IMR-90 (cell line): ENCODE measurements at regions not wholly inside any gene's neighbourhood (a gene's known extent, or its start where the extent isn't known, plus 50 kb on each side); places are given as distances from the start of the nearest gene placed in this dataset.

Experiments used
- ATAC-seq: fragments of 200-7000 bp; cut with Tn5 transposase; 2 replicates; pipeline ENCODE4 v1.9.1; 2020; ENCODE audit warnings: low read depth, mild to moderate bottlenecking, moderate library complexity
- BruUV-seq: library from RNA; stranded (reverse); fragments of 400-500 nt; replicated peaks from 2 replicates; lab custom pipeline; 2021; lab: Mats Ljungman, UMichigan
- CTCF ChIA-PET: fragments of 300-600 bp; formaldehyde crosslinking; extraction: SDS; loops from one replicate; lab custom pipeline; 2021; ENCODE audit warnings: antibody characterized with exemption; lab: Yijun Ruan, JAX
- POLR2A ChIA-PET: fragments of 300-600 bp; sonication (Branson Sonifier 250); formaldehyde crosslinking; loops from one replicate; lab custom pipeline; 2022; ENCODE audit warnings: antibody characterized with exemption; ENCODE audit not compliant: unreplicated experiment; lab: Charles Lee
- DNase-seq: peaks from one replicate; pipeline ENCODE4 v3.0.0; 2013
- H2AFZ ChIP-seq: replicated peaks from 2 replicates; pipeline ENCODE3; 2013; ENCODE audit warnings: low read length, mild to moderate bottlenecking; ENCODE audit not compliant: poor library complexity
- H2AK5ac ChIP-seq: 2 replicates; pipeline ENCODE4 v1.6.1; 2013; ENCODE audit warnings: low read depth, low read length, inconsistent platforms
- H2AK9ac ChIP-seq: replicated peaks from 2 replicates; pipeline ENCODE3; 2013; ENCODE audit warnings: mild to moderate bottlenecking, low read depth, low read length, moderate library complexity; ENCODE audit not compliant: poor library complexity
- H2BK120ac ChIP-seq: 2 replicates; pipeline ENCODE4 v1.6.1; 2013; ENCODE audit warnings: low read depth, low read length, inconsistent platforms
- H2BK15ac ChIP-seq: 3 replicates; pipeline ENCODE4 v1.6.1; 2013; ENCODE audit warnings: low read depth, low read length, inconsistent platforms
- H2BK20ac ChIP-seq: 2 replicates; pipeline ENCODE4 v1.6.1; 2013; ENCODE audit warnings: low read depth, mild to moderate bottlenecking, inconsistent platforms, low read length, moderate library complexity
- H2BK5ac ChIP-seq: 2 replicates; pipeline ENCODE4 v1.6.1; 2013; ENCODE audit warnings: mild to moderate bottlenecking, low read depth, low read length, inconsistent platforms; ENCODE audit not compliant: poor library complexity, severe bottlenecking
- H3K14ac ChIP-seq: replicated peaks from 2 replicates; pipeline ENCODE4 v1.6.1; 2013; ENCODE audit warnings: low read depth, low read length, inconsistent platforms
- H3K18ac ChIP-seq: 2 replicates; pipeline ENCODE4 v1.6.1; 2013; ENCODE audit warnings: low read depth, low read length, control low read depth
- H3K23ac ChIP-seq: 2 replicates; pipeline ENCODE4 v1.6.1; 2013; ENCODE audit warnings: low read depth, low read length, inconsistent platforms
- H3K27ac ChIP-seq: 2 replicates; pipeline ENCODE4 v1.5.1; 2013; ENCODE audit warnings: mild to moderate bottlenecking, control low read depth, low read length; ENCODE audit not compliant: insufficient read depth
- H3K27me3 ChIP-seq: 2 replicates; pipeline ENCODE4 v1.6.1; 2013; ENCODE audit warnings: low read length; ENCODE audit not compliant: control insufficient read depth, insufficient read depth
- H3K36me3 ChIP-seq: 2 replicates; pipeline ENCODE4 v1.6.1; 2013; ENCODE audit warnings: low read length, mixed read lengths; ENCODE audit not compliant: control insufficient read depth, insufficient read depth
- H3K4ac ChIP-seq: 2 replicates; pipeline ENCODE4 v1.6.1; 2013; ENCODE audit warnings: low read depth, low read length, inconsistent platforms
- H3K4me1 ChIP-seq: 2 replicates; pipeline ENCODE4 v1.6.1; 2013; ENCODE audit warnings: low read length, mixed read lengths; ENCODE audit not compliant: control insufficient read depth, insufficient read depth
- H3K4me2 ChIP-seq: 2 replicates; pipeline ENCODE4 v1.6.1; 2013; ENCODE audit warnings: low read depth, mild to moderate bottlenecking, control low read depth, low read length, moderate library complexity
- H3K4me3 ChIP-seq: 2 replicates; pipeline ENCODE4 v1.5.1; 2013; ENCODE audit warnings: low read depth, mild to moderate bottlenecking, control low read depth, low read length, moderate library complexity; ENCODE audit not compliant: insufficient read depth
- H3K56ac ChIP-seq: 2 replicates; pipeline ENCODE4 v1.6.1; 2013; ENCODE audit warnings: low read length, inconsistent platforms; ENCODE audit not compliant: insufficient read depth; ENCODE audit errors: extremely low read depth
- H3K79me1 ChIP-seq, 2 experiments: 2 replicates each; pipeline ENCODE4 v1.6.1; 2013; ENCODE audit warnings: low read length in 2 of 2, inconsistent platforms in 1 of 2, low read depth in 1 of 2
- H3K9ac ChIP-seq: 2 replicates; pipeline ENCODE4 v1.6.1; 2013; ENCODE audit warnings: low read depth, low read length, control low read depth
- H3K9me1 ChIP-seq: 2 replicates; pipeline ENCODE4 v1.6.1; 2013; ENCODE audit warnings: low read length, inconsistent platforms; ENCODE audit not compliant: insufficient read depth
- H3K9me3 ChIP-seq: 2 replicates; pipeline ENCODE4 v1.6.1; 2013; ENCODE audit warnings: low read length; ENCODE audit not compliant: control insufficient read depth, insufficient read depth
- H4K20me1 ChIP-seq: 2 replicates; pipeline ENCODE4 v1.6.1; 2013; ENCODE audit warnings: low read length, inconsistent platforms; ENCODE audit not compliant: insufficient read depth
- H4K5ac ChIP-seq: 2 replicates; pipeline ENCODE4 v1.6.1; 2013; ENCODE audit warnings: mild to moderate bottlenecking, low read depth, low read length, control low read depth
- H4K8ac ChIP-seq, 2 experiments: 2 replicates each; pipeline ENCODE4 v1.6.1; 2013; ENCODE audit warnings: low read depth in 2 of 2, low read length in 2 of 2, control low read depth in 1 of 2, inconsistent platforms in 1 of 2
- H4K91ac ChIP-seq: 2 replicates; pipeline ENCODE4 v1.6.1; 2013; ENCODE audit warnings: low read depth, low read length, inconsistent platforms; ENCODE audit not compliant: insufficient read depth
- BHLHE40 ChIP-seq: fragments of 150-350 bp; IDR thresholded peaks from 2 replicates; pipeline ENCODE4 v1.6.1; 2016; ENCODE audit warnings: mild to moderate bottlenecking, low read depth, low read length
- CEBPB ChIP-seq: IDR thresholded peaks from 2 replicates; pipeline ENCODE4 v1.6.1; 2012; ENCODE audit warnings: low read depth, low read length, improper control_type of control experiment
- FOS ChIP-seq: fragments of 150-350 bp; IDR thresholded peaks from 2 replicates; pipeline ENCODE4 v1.6.1; 2016; ENCODE audit warnings: low read depth, low read length
- MAFK ChIP-seq: IDR thresholded peaks from 2 replicates; pipeline ENCODE4 v1.6.1; 2012; ENCODE audit warnings: low read depth, low read length, improper control_type of control experiment
- NFE2L2 ChIP-seq: fragments of 150-350 bp; IDR thresholded peaks from 2 replicates; pipeline ENCODE4 v1.6.1; 2016; ENCODE audit warnings: low read depth, mild to moderate bottlenecking, low read length
- POLR2A ChIP-seq: IDR thresholded peaks from 2 replicates; pipeline ENCODE4 v1.6.1; 2012; ENCODE audit warnings: mild to moderate bottlenecking, low read depth, low read length
- RAD21 ChIP-seq: IDR thresholded peaks from 2 replicates; pipeline ENCODE4 v1.6.1; 2012; ENCODE audit warnings: low read length, improper control_type of control experiment
- RCOR1 ChIP-seq: IDR thresholded peaks from 2 replicates; pipeline ENCODE4 v1.6.1; 2012; ENCODE audit warnings: mild to moderate bottlenecking, low read length, improper control_type of control experiment; ENCODE audit not compliant: insufficient replicate concordance
- RFX5 ChIP-seq: IDR thresholded peaks from 2 replicates; pipeline ENCODE4 v1.8.0; 2012; ENCODE audit warnings: low read depth, mild to moderate bottlenecking, low read length, moderate library complexity
- SMC3 ChIP-seq: fragments of 150-350 bp; IDR thresholded peaks from 2 replicates; pipeline ENCODE4 v1.6.1; 2016; ENCODE audit warnings: low read depth, mild to moderate bottlenecking, antibody characterized with exemption, low read length, moderate library complexity
- WGBS, 2 experiments: methylation state at CpG; one replicate each; pipeline versions ENCODE4 v1.1.5 to v1.1.7; 2013; ENCODE audit warnings: missing lambda C conversion rate in 2 of 2; ENCODE audit not compliant: insufficient read length in 1 of 2; ENCODE audit errors: extremely low coverage in 2 of 2; 5-methylcytosine and 5-hydroxymethylcytosine counted together
- dilution Hi-C: fragments of 300-500 bp; cut with HindIII; formaldehyde crosslinking; loops from one replicate; pipeline ENCODE4 v1.14.3; 2018; ENCODE audit warnings: low sequenced_read_pairs; ENCODE audit not compliant: unreplicated experiment
- in situ Hi-C: fragments of 300-500 bp; cut with MboI; formaldehyde crosslinking; loops from 3 replicates; pipeline ENCODE4 v1.14.3; 2019; ENCODE audit warnings: low sequenced_read_pairs, inconsistent platforms, mixed read lengths
- intact Hi-C: fragments of 100-400 bp; cut with micrococcal nuclease; formaldehyde crosslinking; loops from 2 replicates; pipeline ENCODE4 v1.10.0; 2022
- TF ChIP-seq, protein P1 (sequence below): fragments of 150-350 bp; IDR thresholded peaks from 2 replicates; pipeline ENCODE4 v1.6.1; 2017; ENCODE audit warnings: mild to moderate bottlenecking, antibody characterized with exemption, low read length, low read depth
- TF ChIP-seq, protein P2 (sequence below): fragments of 150-350 bp; IDR thresholded peaks from 2 replicates; pipeline ENCODE4 v1.6.1; 2016; ENCODE audit warnings: low read depth, mild to moderate bottlenecking, low read length, moderate library complexity, borderline replicate concordance
- TF ChIP-seq, protein P3 (sequence below): conservative IDR thresholded peaks from 2 replicates; pipeline ENCODE4 v1.5.1; 2012; ENCODE audit warnings: mild to moderate bottlenecking, low read depth, low read length, improper control_type of control experiment

DNA sequence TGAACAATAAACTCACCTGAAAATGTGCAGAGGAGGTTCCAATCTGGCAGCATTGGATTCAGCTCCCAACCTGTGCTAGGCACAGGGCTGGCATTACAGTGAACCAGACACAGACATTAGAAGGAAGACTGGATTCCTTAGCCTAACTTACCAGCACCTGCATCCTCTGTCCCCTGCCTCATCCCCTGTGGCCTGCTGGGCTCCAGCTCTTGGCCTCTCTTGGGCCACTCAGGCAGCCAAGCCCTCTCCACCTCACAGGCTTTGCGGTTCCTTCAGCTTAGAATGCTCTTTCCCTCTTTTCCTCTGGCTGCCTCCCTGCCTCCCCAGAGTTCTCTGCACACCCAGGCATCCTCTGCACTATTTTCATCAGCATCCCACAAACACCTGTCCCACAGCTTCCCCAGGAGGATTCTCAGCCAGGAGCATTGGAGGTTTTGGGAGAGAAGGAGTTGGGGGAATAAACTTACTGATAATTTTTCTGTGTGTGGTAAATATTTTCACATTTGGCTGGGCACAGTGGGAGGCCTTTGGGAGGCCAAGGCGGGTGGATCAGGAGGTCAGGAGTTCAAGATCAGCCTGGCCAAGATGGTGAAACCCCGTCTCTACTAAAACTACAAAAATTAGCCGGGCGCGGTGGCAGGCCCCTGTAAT, 132.0 kb downstream of the INHBB start:
- Histone ChIP-seq H2BK5ac (no peak overlapping the region), H3K14ac (no peak overlapping the region), H3K4ac (no peak overlapping the region), H3K9me3 (no peaks in the 10 kb centered on the region), H2BK20ac (no peak overlapping the region), H3K23ac (no peak overlapping the region), H2BK120ac (no peak overlapping the region), H3K4me2 (no peak overlapping the region), H3K18ac (no peak overlapping the region), H2BK15ac (no peak overlapping the region), H2AFZ (no peak overlapping the region), H4K8ac (no peak overlapping the region), H4K20me1 (no peaks in the 10 kb centered on the region), H3K36me3 (no peaks in the 10 kb centered on the region), H3K9me1 (peaks cover 10% of the 10 kb centered on the region), H2AK9ac (no peak overlapping the region), H3K4me3 (no peak overlapping the region), H2AK5ac (no peak overlapping the region), H3K4me1 (no peaks in the 10 kb centered on the region), H3K9ac (no peak overlapping the region), H4K91ac (no peak overlapping the region), H3K56ac (no peak overlapping the region), H3K27me3 (peaks cover 21% of the 10 kb centered on the region), H3K27ac (no peak overlapping the region), H3K79me1 (no peaks in the 10 kb centered on the region), H4K5ac (no peak overlapping the region)
- POLR2A ChIA-PET: no interaction called here
- dilution Hi-C loops: no loop called here
- no peak for DNase-seq
- in situ Hi-C loops: no loop called here
- CTCF ChIA-PET: no interaction called here
- intact Hi-C loops: no loop called here
- TF ChIP-seq POLR2A (no peak), SMC3 (no peak), RCOR1 (no peak), CEBPB (no peak), RAD21 (no peak), MAFK (no peak), NFE2L2 (no peak), FOS (no peak), RFX5 (no peak), BHLHE40 (no peak)
- TF ChIP-seq, protein P1, sequence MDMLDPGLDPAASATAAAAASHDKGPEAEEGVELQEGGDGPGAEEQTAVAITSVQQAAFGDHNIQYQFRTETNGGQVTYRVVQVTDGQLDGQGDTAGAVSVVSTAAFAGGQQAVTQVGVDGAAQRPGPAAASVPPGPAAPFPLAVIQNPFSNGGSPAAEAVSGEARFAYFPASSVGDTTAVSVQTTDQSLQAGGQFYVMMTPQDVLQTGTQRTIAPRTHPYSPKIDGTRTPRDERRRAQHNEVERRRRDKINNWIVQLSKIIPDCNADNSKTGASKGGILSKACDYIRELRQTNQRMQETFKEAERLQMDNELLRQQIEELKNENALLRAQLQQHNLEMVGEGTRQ: no peak
- TF ChIP-seq, protein P2, sequence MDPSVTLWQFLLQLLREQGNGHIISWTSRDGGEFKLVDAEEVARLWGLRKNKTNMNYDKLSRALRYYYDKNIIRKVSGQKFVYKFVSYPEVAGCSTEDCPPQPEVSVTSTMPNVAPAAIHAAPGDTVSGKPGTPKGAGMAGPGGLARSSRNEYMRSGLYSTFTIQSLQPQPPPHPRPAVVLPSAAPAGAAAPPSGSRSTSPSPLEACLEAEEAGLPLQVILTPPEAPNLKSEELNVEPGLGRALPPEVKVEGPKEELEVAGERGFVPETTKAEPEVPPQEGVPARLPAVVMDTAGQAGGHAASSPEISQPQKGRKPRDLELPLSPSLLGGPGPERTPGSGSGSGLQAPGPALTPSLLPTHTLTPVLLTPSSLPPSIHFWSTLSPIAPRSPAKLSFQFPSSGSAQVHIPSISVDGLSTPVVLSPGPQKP: no peak
- TF ChIP-seq, protein P3, sequence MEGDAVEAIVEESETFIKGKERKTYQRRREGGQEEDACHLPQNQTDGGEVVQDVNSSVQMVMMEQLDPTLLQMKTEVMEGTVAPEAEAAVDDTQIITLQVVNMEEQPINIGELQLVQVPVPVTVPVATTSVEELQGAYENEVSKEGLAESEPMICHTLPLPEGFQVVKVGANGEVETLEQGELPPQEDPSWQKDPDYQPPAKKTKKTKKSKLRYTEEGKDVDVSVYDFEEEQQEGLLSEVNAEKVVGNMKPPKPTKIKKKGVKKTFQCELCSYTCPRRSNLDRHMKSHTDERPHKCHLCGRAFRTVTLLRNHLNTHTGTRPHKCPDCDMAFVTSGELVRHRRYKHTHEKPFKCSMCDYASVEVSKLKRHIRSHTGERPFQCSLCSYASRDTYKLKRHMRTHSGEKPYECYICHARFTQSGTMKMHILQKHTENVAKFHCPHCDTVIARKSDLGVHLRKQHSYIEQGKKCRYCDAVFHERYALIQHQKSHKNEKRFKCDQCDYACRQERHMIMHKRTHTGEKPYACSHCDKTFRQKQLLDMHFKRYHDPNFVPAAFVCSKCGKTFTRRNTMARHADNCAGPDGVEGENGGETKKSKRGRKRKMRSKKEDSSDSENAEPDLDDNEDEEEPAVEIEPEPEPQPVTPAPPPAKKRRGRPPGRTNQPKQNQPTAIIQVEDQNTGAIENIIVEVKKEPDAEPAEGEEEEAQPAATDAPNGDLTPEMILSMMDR: no peak
- ATAC-seq: no peak
- WGBS, 2 experiments: no CpG with 5 or more reads among the region's 6 CpGs
- BruUV-seq: no TSS peak
